Stomach (tissue), 8 donors: ENCODE measurements at regions not wholly inside any gene's neighbourhood (a gene's known extent, or its start where the extent isn't known, plus 50 kb on each side); places are given as distances from the start of the nearest gene placed in this dataset.

Experiments
- DNase-seq, 2 donors: peaks; one replicate each; pipeline versions ENCODE4 v3.0.0 to v3.0.0-alpha.2; 2013 to 2019
- H3K27ac ChIP-seq, 5 donors: fragments of 200-600 bp in 4 of 5; sonication (generic) in 4 of 5; one replicate each; pipeline ENCODE4 v1.5.1; 2013 to 2019; ENCODE audit warnings: mild to moderate bottlenecking in 1 of 5, moderate library complexity in 1 of 5
- H3K27me3 ChIP-seq, 3 donors: fragments of 200-600 bp; sonication (generic); one replicate each; pipeline ENCODE4 v1.5.1; 2017 to 2019; ENCODE audit warnings: mixed run types in 1 of 3
- H3K36me3 ChIP-seq, 4 donors: fragments of 200-600 bp; sonication (generic); 1 replicate in 3 of 4; 2 replicates in 1 of 4; pipeline ENCODE4 v1.5.1; 2016 to 2019
- H3K4me1 ChIP-seq, 4 donors: fragments of 200-600 bp; sonication (generic); one replicate each; pipeline ENCODE4 v1.5.1; 2016 to 2019
- H3K4me3 ChIP-seq, 4 donors: fragments of 200-600 bp; sonication (generic) in 3 of 4; one replicate each; pipeline ENCODE4 v1.5.1; 2016 to 2019; ENCODE audit warnings: mild to moderate bottlenecking in 1 of 4
- H3K9me3 ChIP-seq, 4 donors: fragments of 200-600 bp; sonication (generic); one replicate each; pipeline ENCODE4 v1.5.1; 2016 to 2019
- CTCF ChIP-seq, 7 experiments: fragments of 450-650 bp in 4 of 7; fragments of 200-600 bp in 3 of 7; sonication (generic) in 3 of 7; IDR thresholded peaks; one replicate each; pipeline ENCODE4 v1.5.1; 2016 to 2019; ENCODE audit warnings: antibody characterized with exemption in 7 of 7, control low read depth in 2 of 7, mild to moderate bottlenecking in 1 of 7
- EP300 ChIP-seq: sonication (generic); formaldehyde crosslinking; IDR thresholded peaks from one replicate; pipeline ENCODE4 v1.6.1; 2017; ENCODE audit warnings: antibody characterized with exemption
- POLR2A ChIP-seq, 4 donors: fragments of 450-650 bp; IDR thresholded peaks; one replicate each; pipeline ENCODE4 v1.6.1; 2016; ENCODE audit warnings: antibody characterized with exemption in 4 of 4, control low read depth in 2 of 4, mild to moderate bottlenecking in 1 of 4, moderate library complexity in 1 of 4
- POLR2AphosphoS5 ChIP-seq, 3 donors: sonication (generic); formaldehyde crosslinking; IDR thresholded peaks; one replicate each; pipeline ENCODE4 v1.6.1; 2016; ENCODE audit warnings: antibody characterized with exemption in 3 of 3
- WGBS, 5 donors: extraction: QIAGEN DNeasy Blood & Tissue Kit in 3 of 5; methylation state at CpG; one replicate each; pipeline versions ENCODE4 v1.1.5 to v1.1.7; 2013 to 2018; 5-methylcytosine and 5-hydroxymethylcytosine counted together
- intact Hi-C: fragments of 100-400 bp; cut with DNase I; formaldehyde crosslinking; loops from one replicate; pipeline ENCODE4 v1.15.1; 2023; ENCODE audit warnings: low total_unique reads
- donor health status: healthy with polysubstance abuse.
- donor health status: Bipolar disorder and iron deficiency.
- donor health status: healthy.

DNA sequence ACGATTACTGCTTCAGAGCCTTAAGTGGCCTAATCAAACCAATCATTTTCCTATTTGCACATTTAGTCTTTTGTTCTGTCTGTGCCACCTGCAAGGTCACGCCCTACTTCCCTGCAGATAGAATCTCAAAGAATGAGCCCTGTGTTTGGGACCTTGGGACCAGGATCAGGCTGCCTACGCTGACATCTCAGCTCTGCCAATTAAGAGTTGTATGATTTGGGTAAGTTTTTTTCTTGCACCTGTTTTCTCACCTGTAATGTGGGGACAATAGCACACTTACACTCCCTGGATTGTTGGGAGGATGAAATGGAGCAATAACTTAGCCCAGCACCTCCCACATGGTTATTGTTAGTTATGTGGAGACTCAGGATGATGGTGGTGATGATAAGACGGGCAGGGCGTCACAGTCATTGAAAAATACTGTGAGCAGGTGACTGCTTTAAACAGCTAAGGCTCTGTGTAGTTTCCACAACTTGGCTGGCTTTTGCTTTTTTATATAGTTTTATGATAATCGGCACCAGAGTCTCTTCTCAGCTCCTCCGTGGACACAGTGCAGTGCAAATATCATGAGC lies 155.0 kb downstream of the ADAMTS15 start:
- 37 to 69% (median 47%) methylated on average over 7 of the region's 7 CpGs for WGBS, 5 donors
- Histone ChIP-seq H3K27ac (peak overlapping the region in 2 of 5 donors; percentile 25 to 66), H3K36me3 (no peaks in the 10 kb centered on the region), H3K9me3 (no peaks in the 10 kb centered on the region), H3K4me1 (peaks cover 0 to 22% (median 10%) of the 10 kb centered on the region in 4 donors), H3K27me3 (no peaks in the 10 kb centered on the region), H3K4me3 (no peak overlapping the region)
- intact Hi-C loops, result no loop called here
- no peak for TF ChIP-seq POLR2AphosphoS5 (IDR thresholded peaks at IDR 0.05)
- TF ChIP-seq CTCF (IDR thresholded peaks at IDR 0.05), result no peak
- no peak for TF ChIP-seq POLR2A (IDR thresholded peaks at IDR 0.05)
- TF ChIP-seq EP300, result no peak
- no peak for DNase-seq

DNA sequence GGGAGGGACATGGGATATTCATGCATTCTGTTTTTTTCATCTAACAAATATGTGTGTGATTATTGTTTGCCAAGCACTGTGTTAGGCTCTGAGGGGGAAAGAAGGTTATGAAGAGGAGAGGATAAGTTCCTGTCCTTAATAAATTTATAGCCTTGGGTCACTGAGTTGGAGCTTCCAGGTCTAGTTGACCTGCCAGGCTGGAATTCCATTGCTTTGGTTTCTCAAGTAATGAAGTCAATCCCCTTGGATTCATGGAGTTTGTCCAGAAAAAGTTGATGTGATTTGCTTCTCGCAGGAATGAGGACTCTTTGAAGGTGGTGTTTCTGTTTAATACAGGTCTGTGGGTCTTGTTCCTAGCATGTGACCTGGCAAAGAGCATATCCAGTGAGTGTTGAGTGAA lies 156.2 kb downstream of the ADAMTS15 start:
- Histone ChIP-seq H3K27me3 (no peaks in the 10 kb centered on the region), H3K36me3 (no peaks in the 10 kb centered on the region), H3K27ac (no peak overlapping the region), H3K9me3 (no peaks in the 10 kb centered on the region), H3K4me1 (peaks cover 4 to 22% (median 14%) of the 10 kb centered on the region in 4 donors), H3K4me3 (no peak overlapping the region)
- intact Hi-C loops, result no loop called here
- no peak for TF ChIP-seq POLR2A (IDR thresholded peaks at IDR 0.05)
- no peak for TF ChIP-seq CTCF (IDR thresholded peaks at IDR 0.05)
- TF ChIP-seq EP300, result no peak
- no peak for TF ChIP-seq POLR2AphosphoS5 (IDR thresholded peaks at IDR 0.05)
- no peak for DNase-seq
- 59 to 92% (median 78%) methylated on average over 1 of the region's 1 CpG for WGBS, 5 donors

GRCh38 chr11:130606178-130606577 lies 157.7 kb downstream of the ADAMTS15 start:
- H3K27me3 ChIP-seq, result no peaks in the 10 kb centered on the region
- TF ChIP-seq POLR2A (IDR thresholded peaks at IDR 0.05), result no peak
- no peak for TF ChIP-seq POLR2AphosphoS5 (IDR thresholded peaks at IDR 0.05)
- no peak for TF ChIP-seq EP300
- TF ChIP-seq CTCF (IDR thresholded peaks at IDR 0.05), result no peak
- H3K9me3 ChIP-seq, result no peaks in the 10 kb centered on the region
- peak overlapping the region in 2 of 5 donors; percentile 25 to 74 for H3K27ac ChIP-seq
- WGBS, 5 donors, result 84 to 91% (median 86%) methylated on average over 4 of the region's 4 CpGs
- peaks cover 5 to 24% (median 15%) of the 10 kb centered on the region in 4 donors for H3K4me1 ChIP-seq
- no peak for DNase-seq
- intact Hi-C loops, result no loop called here
- H3K36me3 ChIP-seq, result no peaks in the 10 kb centered on the region
- no peak overlapping the region for H3K4me3 ChIP-seq

DNA sequence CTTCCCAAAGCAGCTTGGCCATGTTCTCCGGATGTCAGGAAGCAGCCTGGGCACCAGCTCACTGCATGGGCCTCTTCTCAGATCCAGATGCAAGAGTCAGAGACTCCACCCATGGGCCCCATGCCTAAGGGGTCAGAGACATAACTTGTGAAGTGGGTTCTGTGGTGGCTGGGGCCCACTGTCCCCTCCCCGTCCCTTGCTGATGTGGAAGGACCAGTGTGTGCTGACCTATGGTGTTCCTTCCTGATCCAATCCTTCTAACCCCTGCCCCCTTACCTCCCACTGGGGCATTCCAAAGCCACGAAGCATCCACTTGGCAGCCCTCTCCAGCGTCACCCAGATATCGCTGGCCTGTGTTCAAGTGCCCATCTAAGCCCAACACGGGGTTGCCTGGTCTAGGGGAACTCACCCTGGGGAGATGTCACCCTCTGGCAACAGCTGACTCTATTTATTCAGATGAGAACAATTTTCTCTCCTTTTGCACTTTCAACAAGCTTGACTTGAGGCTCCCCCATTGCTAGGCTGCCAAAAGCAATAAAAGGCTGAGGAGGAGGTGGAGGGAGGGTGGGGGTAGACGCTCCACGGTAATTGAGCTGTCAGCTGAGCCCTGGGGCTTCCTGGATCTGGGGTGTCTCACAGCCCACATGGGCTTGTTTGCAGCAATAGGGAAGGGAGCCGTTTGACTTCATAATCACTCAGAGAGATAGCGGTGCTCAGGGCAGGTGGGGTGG lies 158.5 kb downstream of the ADAMTS15 start:
- TF ChIP-seq EP300, result no peak
- Histone ChIP-seq H3K4me1 (peaks cover 5 to 24% (median 12%) of the 10 kb centered on the region in 4 donors), H3K27ac (peak overlapping the region in 4 of 5 donors; percentile 25 to 80 (median 57)), H3K36me3 (no peaks in the 10 kb centered on the region), H3K4me3 (no peak overlapping the region), H3K27me3 (no peaks in the 10 kb centered on the region), H3K9me3 (no peaks in the 10 kb centered on the region)
- DNase-seq, result peak in 1 of 2 donors; percentile 62
- intact Hi-C loops, result no loop called here
- 61 to 81% (median 72%) methylated on average over 9 to 10 of the region's 10 CpGs for WGBS, 5 donors

DNA sequence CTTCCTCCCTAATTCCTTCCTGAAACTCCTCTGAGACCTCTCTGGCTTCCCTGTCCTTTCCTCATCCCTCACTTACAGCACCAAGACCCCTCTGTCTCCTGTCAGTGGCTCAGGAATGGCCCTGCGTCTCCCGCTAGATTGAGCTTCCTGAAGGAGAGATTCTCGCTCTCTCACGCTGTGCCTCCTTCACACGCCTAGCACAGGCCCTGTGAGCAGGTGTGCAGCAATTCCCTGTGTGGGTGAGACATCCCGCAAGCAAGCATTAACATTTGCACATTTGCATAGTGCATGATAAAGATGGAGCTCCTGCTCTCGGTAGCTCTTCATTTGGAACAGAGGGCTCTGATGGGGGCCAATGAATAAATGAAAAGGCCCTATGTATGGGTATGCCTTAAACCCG lies 159.8 kb downstream of the ADAMTS15 start:
- TF ChIP-seq POLR2A (IDR thresholded peaks at IDR 0.05), result no peak
- TF ChIP-seq CTCF (IDR thresholded peaks at IDR 0.05), result no peak
- no peak for TF ChIP-seq POLR2AphosphoS5 (IDR thresholded peaks at IDR 0.05)
- TF ChIP-seq EP300, result no peak
- Histone ChIP-seq H3K36me3 (no peaks in the 10 kb centered on the region), H3K9me3 (no peaks in the 10 kb centered on the region), H3K27me3 (no peaks in the 10 kb centered on the region), H3K4me1 (peaks cover under 1 to 15% (median 8%) of the 10 kb centered on the region in 4 donors), H3K4me3 (no peak overlapping the region), H3K27ac (peak overlapping the region in 4 of 5 donors; percentile 59 to 80 (median 76))
- WGBS, 5 donors, result 81 to 95% (median 91%) methylated on average over 8 of the region's 8 CpGs
- intact Hi-C loops, result no loop called here
- no peak for DNase-seq
